Glomerular visceral epithelial cell (primary cell): ENCODE measurements at regions not wholly inside any gene's neighbourhood (a gene's known extent, or its start where the extent isn't known, plus 50 kb on each side); places are given as distances from the start of the nearest gene placed in this dataset.
A peak's percentile ranks its signal among the peaks of the same experiment; 100 is the strongest.

Experiments
- DNase-seq: peaks from one replicate; pipeline ENCODE4 v3.0.0-alpha.2; 2016; ENCODE audit errors: extremely low spot score

GRCh38 chr17:72301887-72302286 lies 181.1 kb downstream of the SOX9 start:
- no peak for DNase-seq

GRCh38 chr17:72302735-72303134 lies 181.9 kb downstream of the SOX9 start:
- DNase-seq, result no peak

DNA sequence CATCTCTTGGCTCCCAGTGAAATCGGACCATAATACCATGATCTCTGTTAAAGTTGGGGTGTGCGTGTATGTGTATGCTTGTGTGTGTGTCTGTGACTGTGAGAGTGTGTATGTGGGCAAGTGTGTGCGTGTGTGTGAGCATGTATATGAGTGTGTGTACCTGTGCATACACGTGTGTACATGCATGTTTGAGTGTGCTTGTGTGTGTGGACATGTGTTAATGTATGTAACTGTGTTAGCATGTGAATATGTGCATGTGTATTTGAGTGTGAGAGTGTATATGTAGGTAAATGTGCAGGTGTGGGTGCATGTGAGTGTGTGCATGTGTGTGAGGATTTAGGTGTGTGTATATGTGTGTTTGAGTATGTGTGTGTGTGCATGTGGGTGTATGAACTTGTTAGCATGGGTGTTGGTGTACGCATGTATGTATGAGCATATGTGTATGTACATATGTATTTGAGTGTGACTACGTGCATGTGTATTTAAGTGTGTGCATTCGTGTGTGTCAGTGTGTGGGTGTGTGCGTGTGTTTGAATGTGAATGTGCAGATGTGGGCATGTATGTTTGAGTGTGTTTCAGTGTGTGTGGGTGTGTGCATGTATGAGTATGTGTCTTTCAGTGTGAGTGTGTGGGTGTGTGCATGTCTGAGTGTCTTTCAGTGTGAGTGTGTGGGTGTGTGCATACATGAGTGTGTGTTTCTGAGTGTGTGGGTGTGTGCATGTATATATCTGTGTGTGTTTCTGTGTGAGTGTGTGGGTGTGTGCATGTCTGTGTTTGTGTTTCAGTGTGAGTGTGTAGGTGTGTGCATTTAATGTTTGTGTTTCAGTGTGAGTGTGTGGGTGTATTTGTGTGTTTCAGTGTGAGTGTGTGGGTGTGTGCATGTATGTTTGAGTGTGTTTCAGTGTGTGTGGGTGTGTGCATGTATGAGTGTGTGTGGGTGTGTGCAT lies 183.2 kb downstream of the SOX9 start:
- no peak for DNase-seq

DNA sequence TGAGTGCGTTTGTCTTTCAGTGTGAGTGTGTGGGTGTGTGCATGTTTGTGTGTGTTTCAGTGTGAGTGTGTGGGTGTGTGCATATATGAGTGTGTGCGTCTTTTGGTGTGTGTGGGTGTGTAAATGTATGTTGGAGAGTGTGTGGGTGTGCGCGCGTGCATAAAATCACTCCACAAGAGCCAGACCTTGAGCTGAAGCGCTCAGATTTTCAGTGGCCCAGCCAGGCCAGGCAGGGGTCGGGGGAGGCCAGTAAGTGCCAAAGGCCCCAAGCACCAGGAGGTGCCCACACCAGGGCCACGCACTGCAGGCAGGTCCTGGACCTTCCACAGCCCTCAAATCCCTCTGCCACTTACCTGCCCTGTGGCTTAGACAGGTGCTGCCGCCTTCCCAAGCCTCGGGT lies 184.0 kb downstream of the SOX9 start:
- no peak for DNase-seq

DNA sequence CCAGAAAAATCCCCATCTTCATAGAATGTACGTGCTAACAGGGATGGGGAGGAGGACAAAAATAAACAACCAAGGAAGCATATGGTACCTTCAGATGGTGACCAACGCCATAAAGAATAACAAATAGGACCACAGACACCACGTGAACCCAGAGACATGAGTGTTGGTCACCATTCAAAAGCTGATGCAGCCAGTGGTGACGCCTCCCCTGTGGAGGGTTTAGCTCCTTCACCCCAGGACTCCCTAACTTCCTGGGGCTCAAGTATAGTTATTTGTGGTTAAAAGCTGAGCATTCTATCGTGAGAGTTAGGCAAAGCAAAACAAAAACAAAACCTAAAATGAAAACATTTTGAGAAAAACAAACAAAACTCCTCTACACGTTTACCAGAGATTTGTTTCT lies 184.7 kb downstream of the SOX9 start:
- DNase-seq, result no peak

DNA sequence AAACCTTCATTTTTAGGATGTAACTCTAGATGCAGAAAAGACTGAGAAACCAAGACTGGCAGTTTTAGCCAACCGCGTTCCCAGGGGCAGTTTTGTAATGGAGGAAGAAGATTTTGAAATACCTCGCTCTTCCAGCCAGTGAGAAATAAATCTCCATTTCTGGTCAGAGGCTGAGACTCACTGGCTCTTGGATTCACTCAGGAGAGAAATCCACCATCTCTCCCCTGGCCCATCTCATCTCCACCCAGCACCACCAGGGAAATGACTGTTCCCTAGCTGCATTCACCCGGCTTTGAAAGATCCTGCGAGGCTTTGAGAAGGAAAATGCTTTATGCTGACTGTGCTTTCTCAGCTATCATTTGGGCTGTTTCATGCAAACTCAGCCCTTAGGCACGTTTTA lies 185.2 kb downstream of the SOX9 start:
- no peak for DNase-seq

DNA sequence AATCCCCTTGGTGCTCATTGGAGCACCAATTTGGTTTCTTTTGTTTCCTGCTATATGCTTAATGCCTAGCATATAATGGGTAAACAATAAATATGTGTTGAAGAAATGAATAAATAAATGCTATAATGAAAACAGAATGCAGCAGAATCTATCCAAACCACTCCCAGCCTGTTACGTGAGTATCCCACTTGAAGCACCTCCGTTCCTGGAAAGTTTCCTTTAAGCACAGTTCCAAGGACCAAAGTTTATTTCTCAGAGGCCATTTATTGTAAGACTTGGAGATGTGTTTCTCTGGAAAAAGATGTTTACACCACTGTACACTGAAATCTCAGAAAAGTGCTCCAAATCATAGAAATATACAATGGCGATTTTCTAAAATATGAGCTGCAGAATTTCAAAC lies 187.0 kb downstream of the SOX9 start:
- no peak for DNase-seq

- DNase-seq, result no peak
Observed at GRCh38 chr17:72308744-72309385, 188.0 kb downstream of the SOX9 start.

DNA sequence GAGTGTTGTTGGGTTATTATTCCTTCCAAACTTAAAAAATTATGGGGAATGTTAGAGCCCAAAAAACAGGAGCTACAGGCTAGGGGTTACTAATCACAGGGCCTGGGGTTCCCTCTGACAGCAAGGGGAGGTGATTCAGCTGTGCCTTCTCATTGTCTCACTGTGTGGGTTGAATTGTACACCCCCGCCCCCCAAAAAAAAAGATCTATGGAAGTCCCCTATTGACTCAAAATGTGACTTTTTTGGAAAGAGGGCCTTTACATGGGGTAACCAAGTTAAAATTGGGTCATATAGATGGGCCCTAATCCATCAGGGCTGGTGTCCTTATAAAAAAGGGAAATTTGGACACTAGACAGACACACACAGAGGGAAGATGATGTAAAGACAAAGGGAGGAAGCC lies 190.2 kb downstream of the SOX9 start:
- DNase-seq, result no peak

DNA sequence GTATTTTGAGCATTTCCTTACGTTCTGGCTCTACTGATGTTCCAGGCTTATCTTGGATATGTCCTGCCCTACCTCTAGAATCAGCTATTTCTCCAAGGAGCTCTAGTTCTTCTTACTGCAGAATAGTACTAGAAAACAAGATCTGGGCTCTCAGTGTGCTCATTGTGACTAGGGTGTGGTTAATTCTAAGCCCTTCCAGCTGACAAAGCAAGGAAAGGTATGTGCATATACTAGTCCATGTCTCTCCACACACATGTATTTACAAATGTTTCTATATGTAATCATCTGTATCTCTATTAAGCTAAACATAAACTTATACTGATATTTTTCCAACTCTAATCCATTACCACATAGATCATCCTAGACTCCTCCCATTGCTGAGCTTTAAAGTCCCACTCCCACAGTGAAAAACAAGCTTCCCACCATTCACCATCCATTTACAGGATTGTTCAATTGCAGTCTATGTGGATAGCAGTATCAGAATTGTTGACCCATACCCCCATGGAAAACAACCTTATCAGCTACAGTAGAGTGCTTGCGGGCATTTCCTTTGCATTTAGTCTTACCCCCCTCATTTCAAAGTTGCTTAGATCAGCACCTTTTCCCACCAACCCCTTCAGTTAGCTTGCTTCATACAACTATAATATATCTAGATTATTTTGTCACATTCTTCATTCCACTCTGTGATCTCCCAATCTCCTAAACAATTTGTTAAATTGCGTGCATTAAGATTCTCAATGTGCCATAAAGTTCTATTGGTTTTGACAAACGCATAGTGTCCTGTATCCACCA lies 194.5 kb downstream of the SOX9 start:
- no peak for DNase-seq

DNA sequence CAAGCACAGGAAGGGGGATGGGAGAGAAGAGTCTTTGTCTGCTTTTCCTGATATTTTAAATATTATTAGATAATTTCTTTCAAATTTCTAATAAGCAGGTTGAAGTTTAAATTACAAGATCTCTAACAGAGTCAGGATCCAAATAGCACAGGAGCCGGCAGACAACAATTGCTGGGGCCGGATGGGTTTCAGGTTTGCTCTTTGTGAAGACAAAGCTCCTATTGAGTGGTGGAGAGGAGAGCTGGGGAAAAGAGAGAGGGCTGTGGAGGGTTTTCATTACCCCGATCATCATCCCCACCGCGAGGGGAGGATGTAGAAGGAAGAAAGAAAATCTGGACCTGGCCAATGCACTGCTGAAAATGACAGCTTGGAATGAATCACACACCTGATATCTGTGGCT lies 197.3 kb downstream of the SOX9 start:
- no peak for DNase-seq

DNA sequence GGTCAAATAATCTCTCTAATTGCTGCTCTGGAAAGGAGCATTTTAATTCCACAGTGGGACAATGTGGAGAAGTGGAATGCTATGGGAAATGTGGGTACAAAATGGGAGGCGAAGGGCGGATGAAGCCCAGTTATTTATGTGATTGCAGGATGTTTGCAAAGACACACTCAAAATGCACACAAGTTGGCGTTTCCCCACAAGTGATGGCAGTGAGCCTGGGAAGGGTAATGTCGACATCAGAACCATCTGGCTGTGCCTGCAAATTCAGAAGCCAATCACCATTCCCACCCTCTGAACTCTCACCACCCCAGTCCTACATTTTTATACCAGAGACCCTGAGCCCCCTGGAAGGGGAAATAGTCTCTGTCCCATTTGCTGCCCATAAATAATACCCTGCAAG lies 201.1 kb downstream of the SOX9 start:
- no peak for DNase-seq

- no peak for DNase-seq
Observed at GRCh38 chr17:72332367-72332766, 211.5 kb downstream of the SOX9 start.

DNA sequence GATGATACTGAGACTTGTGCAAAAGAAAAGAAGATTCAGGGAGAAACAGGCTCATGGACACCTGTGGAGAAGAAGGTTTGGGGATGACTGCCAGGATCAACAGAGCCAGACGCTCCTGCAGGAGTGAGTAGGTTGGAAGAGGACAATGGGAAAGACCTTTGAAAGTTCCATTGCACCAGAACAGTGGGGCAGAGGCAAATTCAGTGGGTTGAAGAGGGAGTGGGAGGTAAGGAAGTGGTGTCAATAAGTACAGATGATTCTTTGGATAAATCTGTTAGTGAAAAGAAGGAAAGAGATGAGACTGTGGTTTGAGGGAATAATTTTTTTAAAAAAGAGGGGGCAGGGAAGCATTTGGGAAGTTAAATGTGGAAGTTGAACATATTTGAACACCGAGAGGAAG lies 212.8 kb downstream of the SOX9 start:
- DNase-seq, result no peak

- DNase-seq, result peak; percentile 35
Observed at GRCh38 chr17:72334205-72334604, 213.4 kb downstream of the SOX9 start.

DNA sequence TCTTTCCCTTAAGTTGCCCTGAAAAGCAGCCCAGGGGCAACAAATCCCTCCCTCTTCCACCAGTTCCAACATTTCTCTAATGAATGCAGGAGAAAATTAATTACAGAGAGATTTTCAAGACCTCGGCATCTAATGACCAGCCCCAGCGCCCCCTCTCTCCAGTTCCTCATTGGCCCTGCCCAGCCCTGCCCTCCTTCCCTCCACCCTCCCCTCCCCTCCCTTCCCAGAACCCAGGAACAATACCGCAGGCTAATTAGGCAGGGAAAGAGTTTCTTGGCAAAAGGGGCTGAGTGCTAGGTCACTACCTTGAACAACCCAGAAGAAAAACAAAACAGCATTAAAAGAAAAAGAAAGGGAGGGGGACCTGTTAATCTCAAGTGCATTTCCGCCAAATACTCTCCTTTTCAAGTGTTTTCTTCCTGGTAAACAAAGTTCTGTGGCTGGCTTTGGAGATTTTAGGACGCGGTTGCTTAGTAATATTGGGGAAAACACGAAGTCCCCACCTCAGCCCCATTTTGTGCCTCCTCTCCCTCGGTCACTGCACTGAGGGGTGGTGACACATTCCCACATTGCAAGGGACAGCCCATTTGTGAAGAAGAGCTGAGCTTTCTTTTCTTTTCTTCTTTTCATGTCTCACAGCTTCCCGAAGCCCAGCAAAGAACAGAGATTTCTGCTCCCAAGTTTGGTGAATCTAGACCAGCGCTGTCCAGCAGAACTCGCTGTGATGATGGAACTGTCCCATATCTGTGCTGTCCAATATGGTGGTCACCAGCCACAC lies 215.4 kb downstream of the SOX9 start:
- DNase-seq, result no peak

DNA sequence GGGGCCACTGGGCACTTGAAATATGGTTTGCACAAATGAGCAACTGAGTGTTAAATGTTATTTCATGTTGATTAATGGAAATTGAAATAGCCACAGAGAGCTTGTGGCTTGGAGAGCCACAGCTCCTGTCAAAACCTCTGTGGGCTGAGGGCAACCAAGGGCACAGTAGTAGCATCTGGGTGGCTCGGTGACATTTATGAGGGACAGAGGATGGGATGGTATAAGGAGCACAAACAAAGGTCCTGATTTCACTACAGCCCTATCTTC lies 215.9 kb downstream of the SOX9 start:
- no peak for DNase-seq

GRCh38 chr17:72338304-72338703 lies 217.5 kb downstream of the SOX9 start:
- DNase-seq, result peak; percentile 7

DNA sequence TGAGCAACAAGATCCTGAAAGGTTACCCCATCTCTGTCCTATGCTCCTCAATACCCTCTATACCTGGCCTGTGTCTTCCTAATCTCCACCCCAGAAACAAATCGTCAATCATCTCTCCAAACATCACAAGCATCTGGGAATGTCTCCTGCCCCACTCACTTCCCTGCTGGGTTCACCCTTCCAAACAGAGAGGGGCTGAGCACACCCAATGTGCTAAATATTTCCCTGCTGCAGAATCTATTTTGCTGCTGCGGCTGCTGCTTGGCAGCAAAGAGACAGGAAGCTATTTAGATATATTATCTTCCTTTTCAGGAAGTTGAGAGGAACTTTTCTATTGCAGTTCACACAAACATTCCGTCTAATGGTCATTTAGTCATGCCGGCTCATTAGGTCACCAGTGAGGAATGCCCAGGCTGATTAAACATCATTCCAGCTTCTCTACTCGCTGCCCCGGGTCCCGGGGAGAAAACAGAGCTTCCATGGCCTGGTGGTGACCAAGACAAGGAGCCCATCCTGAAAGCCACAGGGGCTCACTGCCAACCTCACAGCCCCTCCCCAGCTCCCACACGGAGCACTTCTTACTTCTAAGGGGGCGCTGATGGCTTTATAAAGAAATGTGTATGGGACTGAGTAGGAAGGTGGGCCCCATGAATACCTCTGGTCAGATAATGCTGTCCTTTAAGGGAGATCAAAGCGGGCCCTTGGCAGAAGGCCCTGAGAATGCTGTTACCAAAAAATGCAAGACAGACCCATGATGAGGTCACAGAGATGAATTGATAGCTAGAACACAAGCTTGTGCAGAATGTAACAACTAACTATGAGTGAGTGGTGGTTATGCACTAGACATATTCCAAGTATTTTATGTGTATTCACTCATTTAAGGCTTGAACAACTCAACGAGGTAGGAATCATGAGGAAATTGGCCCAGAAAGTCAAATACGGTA lies 218.3 kb downstream of the SOX9 start:
- DNase-seq, result peak; percentile 97

DNA sequence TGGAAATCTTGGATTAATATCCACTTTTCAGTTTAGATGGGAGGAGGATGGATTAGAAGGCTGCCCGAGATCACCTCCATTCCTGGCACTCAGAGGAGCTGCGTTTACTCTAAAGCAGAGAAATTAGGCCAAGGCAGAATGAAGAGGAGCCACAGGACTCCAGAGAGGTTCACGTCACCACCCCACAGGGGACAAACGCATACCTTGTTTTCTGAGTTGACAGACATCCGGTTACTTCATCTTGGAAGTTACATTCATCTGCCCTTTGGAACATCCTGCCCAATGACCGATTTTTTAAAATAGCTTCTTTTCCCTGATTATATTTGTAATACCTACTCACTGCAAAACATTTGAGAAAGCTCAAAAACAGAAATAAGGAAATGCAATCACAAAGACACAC lies 220.0 kb downstream of the SOX9 start:
- peak; percentile 20 for DNase-seq

DNA sequence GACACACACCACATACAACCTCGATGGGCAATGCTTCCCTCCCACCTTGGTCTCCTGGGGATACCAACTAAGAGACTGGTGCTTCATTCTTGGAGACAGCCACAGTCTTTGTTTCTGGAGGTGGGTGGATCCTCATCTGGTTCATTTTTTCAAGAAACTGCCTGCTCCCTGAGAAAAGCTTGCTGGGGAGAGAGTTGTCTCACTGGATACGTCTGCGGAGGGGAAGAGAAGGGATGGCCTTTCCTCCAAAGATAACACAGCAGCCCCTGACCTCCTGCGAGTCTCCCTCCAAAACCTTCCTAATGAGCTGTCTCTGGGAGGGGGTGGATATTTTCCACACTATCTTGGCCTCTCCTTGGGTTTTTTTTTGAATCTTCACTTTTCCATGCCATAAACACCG lies 221.2 kb downstream of the SOX9 start:
- DNase-seq, result no peak
